AG09319 (cell line): ENCODE measurements at regions not wholly inside any gene's neighbourhood (a gene's known extent, or its start where the extent isn't known, plus 50 kb on each side); places are given as distances from the start of the nearest gene placed in this dataset.

Experiments used
- DNase-seq: peaks from one replicate; pipeline ENCODE4 v3.0.0-alpha.2; 2010; ENCODE audit warnings: low read depth; ENCODE audit errors: extremely low read depth
- TF ChIP-seq, protein P1 (sequence below): IDR thresholded peaks from 2 replicates; pipeline ENCODE4 v1.5.1; 2011; ENCODE audit warnings: low read depth, mild to moderate bottlenecking, inconsistent platforms, low read length, moderate library complexity

DNA sequence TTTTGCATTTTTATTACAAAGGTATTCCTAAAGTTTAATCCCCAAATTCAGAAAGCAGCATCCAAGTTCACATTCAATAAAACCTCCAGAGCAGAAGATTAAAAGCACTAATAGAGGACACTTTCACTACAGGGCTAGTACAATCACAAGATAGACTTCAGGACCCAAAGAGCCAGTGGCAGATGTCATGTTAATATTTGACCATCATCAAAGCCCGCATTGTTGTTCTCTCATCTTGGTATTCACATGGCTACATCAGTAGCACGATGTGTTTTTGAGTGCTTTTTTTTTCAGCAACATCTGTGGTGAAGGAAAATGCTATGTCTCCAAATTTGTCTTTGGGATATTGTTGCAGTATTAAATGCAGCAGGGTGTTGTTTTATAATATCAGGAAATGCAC lies 134.3 kb downstream of the ARL4A start:
- TF ChIP-seq, protein P1, sequence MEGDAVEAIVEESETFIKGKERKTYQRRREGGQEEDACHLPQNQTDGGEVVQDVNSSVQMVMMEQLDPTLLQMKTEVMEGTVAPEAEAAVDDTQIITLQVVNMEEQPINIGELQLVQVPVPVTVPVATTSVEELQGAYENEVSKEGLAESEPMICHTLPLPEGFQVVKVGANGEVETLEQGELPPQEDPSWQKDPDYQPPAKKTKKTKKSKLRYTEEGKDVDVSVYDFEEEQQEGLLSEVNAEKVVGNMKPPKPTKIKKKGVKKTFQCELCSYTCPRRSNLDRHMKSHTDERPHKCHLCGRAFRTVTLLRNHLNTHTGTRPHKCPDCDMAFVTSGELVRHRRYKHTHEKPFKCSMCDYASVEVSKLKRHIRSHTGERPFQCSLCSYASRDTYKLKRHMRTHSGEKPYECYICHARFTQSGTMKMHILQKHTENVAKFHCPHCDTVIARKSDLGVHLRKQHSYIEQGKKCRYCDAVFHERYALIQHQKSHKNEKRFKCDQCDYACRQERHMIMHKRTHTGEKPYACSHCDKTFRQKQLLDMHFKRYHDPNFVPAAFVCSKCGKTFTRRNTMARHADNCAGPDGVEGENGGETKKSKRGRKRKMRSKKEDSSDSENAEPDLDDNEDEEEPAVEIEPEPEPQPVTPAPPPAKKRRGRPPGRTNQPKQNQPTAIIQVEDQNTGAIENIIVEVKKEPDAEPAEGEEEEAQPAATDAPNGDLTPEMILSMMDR = no peak

DNA sequence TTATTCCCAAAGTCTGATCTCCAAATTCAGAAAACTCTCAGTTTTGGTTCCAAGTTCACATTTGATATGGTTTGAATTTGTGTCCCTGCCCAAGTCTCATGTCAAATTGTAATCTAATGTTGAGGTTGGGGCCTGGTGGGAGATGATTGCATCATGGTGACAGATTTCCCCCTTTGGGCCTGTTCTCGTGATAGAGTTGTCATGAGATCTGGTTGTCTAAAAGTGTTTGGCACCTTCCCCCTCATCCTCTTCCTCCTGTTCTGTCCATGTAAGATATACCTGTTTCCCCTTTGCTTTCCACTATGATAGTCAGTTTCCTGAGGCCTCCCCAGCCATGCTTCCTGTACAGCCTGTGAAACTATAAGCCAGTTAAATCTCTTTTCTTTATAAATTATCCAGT lies 138.6 kb downstream of the ARL4A start:
- TF ChIP-seq, protein P1 = no peak
- DNase-seq = no peak

More for the DNA sequence above, 134.3 kb downstream of the ARL4A start:
- no peak for DNase-seq

DNA sequence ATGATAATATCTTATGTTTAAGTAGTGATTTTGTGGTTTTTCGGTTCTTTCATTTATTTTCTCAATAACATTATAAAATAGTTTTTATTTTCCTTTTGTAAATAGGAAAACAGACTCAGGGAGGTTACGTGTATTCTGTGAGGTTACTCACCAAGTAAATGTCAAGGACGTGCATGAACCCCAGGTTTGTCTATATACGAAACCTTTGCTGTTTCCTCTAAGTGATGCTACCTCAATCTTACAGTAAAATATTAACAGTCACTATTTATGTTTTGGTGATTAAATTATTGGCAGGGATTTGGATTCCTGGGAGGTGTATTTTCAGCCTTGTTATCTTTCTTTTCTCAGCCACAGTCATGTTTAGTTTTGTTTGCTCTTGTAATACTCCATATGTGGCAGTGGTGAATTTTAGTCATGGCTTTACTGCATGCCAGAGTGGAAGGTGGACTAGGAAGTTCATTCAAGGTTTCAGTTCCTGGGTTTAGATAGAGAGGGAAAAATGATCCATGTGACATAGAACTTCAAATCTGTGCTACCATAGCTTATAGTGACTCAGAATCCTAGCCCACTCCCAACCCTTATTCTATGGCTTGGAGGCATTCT lies 139.9 kb downstream of the ARL4A start:
- DNase-seq = no peak

DNA sequence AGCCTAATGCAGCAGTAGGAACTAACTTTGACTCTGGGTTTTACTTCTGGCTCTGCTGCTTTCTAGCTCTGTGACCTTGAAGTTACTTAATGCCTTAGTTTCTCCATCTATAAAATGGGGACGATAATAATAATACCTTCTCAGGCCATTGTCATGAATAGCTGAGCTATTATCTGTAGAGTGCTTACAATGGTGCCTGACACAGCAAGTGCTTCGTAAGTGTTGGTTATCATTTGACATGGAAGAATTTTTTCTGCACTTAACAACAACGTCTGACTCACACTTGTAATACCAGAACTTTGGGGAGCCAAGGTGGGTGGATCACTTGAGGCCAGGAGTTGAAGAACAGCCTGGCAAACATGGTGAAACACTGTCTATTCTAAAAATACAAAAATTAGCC lies 140.5 kb downstream of the ARL4A start:
- TF ChIP-seq, protein P1 = no peak
- DNase-seq = no peak

More for the DNA sequence above, 139.9 kb downstream of the ARL4A start:
- TF ChIP-seq, protein P1 = no peak

DNA sequence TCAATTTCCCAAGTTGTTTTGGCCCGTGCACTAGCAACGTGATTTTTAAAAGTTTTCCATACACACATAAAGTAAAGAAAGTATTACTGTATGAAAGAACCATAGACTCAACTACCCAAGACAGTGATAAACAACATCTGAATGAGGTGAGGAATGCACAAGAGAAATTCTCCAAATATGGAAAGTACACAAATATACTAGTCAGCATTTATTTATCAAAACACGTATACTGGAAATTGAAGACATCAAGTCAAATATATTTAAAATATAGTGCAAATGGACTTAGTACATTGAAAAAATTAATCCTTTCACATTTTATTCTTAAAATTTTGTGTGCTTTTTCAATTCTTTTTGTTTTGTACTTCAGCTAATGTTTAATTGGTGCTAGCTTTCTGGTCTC lies 143.6 kb downstream of the ARL4A start:
- TF ChIP-seq, protein P1 = no peak
- DNase-seq = no peak

DNA sequence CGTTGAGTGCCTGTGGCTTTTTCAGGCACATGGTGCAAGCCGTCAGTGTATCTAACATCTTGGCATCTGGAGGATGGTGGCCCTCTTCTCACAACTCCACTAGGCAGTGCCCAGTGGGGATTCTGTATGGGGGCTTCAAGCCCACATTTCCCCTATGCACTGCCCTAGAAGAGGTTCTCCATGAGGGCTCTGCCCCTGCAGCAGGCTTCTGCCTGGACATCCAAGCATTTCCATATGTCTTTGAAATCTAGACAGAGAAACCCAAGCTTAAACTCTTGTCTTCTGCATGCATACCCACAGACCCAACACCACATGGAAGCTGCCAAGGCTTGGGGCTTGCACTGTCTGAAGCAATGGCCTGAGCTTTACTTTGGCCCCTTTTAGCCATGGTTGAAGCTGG lies 146.4 kb downstream of the ARL4A start:
- no peak for DNase-seq
- TF ChIP-seq, protein P1 = no peak

DNA sequence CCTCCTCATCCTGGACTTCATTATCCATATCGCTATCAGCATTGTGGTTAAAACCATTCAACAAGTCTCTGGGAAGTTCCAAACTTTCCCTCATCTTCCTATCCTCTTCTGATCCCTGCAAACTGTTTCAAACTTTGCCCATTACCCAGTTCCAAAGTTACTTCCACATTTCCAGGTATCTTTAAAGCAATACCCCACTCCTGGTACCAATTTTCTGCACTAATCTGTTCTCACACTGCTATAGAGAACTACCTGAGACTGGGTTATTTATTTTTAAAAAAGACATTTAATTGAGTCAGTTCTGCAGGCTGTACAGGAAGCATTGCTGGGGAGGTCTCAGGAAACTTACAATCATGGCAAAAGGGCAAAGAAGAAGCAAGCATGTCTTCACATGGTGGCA lies 147.3 kb downstream of the ARL4A start:
- no peak for DNase-seq
- TF ChIP-seq, protein P1 = no peak
